ENCODE measurements at regions not wholly inside any gene's neighbourhood (a gene's known extent, or its start where the extent isn't known, plus 50 kb on each side); places are given as distances from the start of the nearest gene placed in this dataset.

- DNase-seq: no peak
- no peaks in the 10 kb centered on the region for H3K36me3 Mint-ChIP-seq (ENCODE audit: low read depth)
- ChIA-PET CTCF (no interaction called here), POLR2A (no interaction called here)
- intact Hi-C loops (cut with micrococcal nuclease): no loop called here
- no peaks in the 10 kb centered on the region for H3K9me3 Mint-ChIP-seq
- no peak for TF ChIP-seq CTCF (IDR thresholded peaks at IDR 0.05)
- no peak overlapping the region for H3K27ac Mint-ChIP-seq
- ATAC-seq (ENCODE audit: low read depth): no peak
- no peak overlapping the region for H3K4me3 Mint-ChIP-seq
- H3K27me3 Mint-ChIP-seq: peaks cover 21% of the 10 kb centered on the region
- H3K4me1 Mint-ChIP-seq: no peaks in the 10 kb centered on the region
Measured at GRCh38 chr1:157418231-157418630, 134.1 kb downstream of the FCRL5 start.

GRCh38 chr1:157415661-157416060, 136.7 kb downstream of the FCRL5 start:
- ATAC-seq (ENCODE audit: low read depth): no peak
- CTCF ChIA-PET: no interaction called here
- no peaks in the 10 kb centered on the region for H3K36me3 Mint-ChIP-seq (ENCODE audit: low read depth)
- intact Hi-C loops (cut with micrococcal nuclease): loop anchor here (2.0 kb wide), 1 partner anchor 29 kb away; no protein-coding TSS in a partner anchor
- H3K27ac Mint-ChIP-seq: no peak overlapping the region
- H3K4me3 Mint-ChIP-seq: no peak overlapping the region
- H3K27me3 Mint-ChIP-seq: peaks cover 21% of the 10 kb centered on the region
- DNase-seq: no peak
- no peaks in the 10 kb centered on the region for H3K4me1 Mint-ChIP-seq
- POLR2A ChIA-PET: no interaction called here
- no peaks in the 10 kb centered on the region for H3K9me3 Mint-ChIP-seq
- TF ChIP-seq CTCF (IDR thresholded peaks at IDR 0.05): no peak

- POLR2A ChIA-PET: no interaction called here
- no peak overlapping the region for H3K4me3 Mint-ChIP-seq
- DNase-seq (no peak), ATAC-seq (ENCODE audit: low read depth) (no peak)
- no peaks in the 10 kb centered on the region for H3K4me1 Mint-ChIP-seq
- intact Hi-C loops (cut with micrococcal nuclease): no loop called here
- H3K9me3 Mint-ChIP-seq: no peaks in the 10 kb centered on the region
- H3K27ac Mint-ChIP-seq: no peak overlapping the region
- CTCF ChIA-PET: no interaction called here
- peaks cover 16% of the 10 kb centered on the region for H3K27me3 Mint-ChIP-seq
- H3K36me3 Mint-ChIP-seq (ENCODE audit: low read depth): no peaks in the 10 kb centered on the region
- no peak for TF ChIP-seq CTCF (IDR thresholded peaks at IDR 0.05)
Measured at GRCh38 chr1:157412308-157412707, 140.0 kb downstream of the FCRL5 start.

- no peaks in the 10 kb centered on the region for H3K36me3 Mint-ChIP-seq (ENCODE audit: low read depth)
- no peaks in the 10 kb centered on the region for H3K9me3 Mint-ChIP-seq
- no peak for TF ChIP-seq CTCF (IDR thresholded peaks at IDR 0.05)
- H3K4me1 Mint-ChIP-seq: no peaks in the 10 kb centered on the region
- ChIA-PET CTCF (no interaction called here), POLR2A (no interaction called here)
- ATAC-seq (ENCODE audit: low read depth): no peak
- no peak for DNase-seq
- H3K27ac Mint-ChIP-seq: no peak overlapping the region
- intact Hi-C loops (cut with micrococcal nuclease): no loop called here
- H3K4me3 Mint-ChIP-seq: no peak overlapping the region
- H3K27me3 Mint-ChIP-seq: peaks cover 15% of the 10 kb centered on the region
Measured at GRCh38 chr1:157411769-157412168, 140.5 kb downstream of the FCRL5 start.

- Mint-ChIP-seq H3K4me3 (no peak overlapping the region), H3K36me3 (ENCODE audit: low read depth) (no peaks in the 10 kb centered on the region), H3K27ac (no peak overlapping the region), H3K27me3 (peaks cover 10% of the 10 kb centered on the region), H3K4me1 (no peaks in the 10 kb centered on the region), H3K9me3 (no peaks in the 10 kb centered on the region)
- CTCF ChIA-PET: no interaction called here
- no peak for ATAC-seq (ENCODE audit: low read depth)
- POLR2A ChIA-PET: no interaction called here
- DNase-seq: no peak
- intact Hi-C loops (cut with micrococcal nuclease): no loop called here
- no peak for TF ChIP-seq CTCF (IDR thresholded peaks at IDR 0.05)
Measured at GRCh38 chr1:157411064-157411463, 141.3 kb downstream of the FCRL5 start.

Measured in activated B cell treated with CpG ODN at 0.5 μM for 24 hours (primary cell).